Cardiac fibroblast (primary cell): ENCODE measurements at regions not wholly inside any gene's neighbourhood (a gene's known extent, or its start where the extent isn't known, plus 50 kb on each side); places are given as distances from the start of the nearest gene placed in this dataset.

Experiments used
- DNase-seq, 2 donors: peaks; one replicate each; pipeline versions ENCODE4 v3.0.0 to v3.0.0-alpha.2; 2010; ENCODE audit warnings: low read depth in 2 of 2
- H3K4me3 ChIP-seq, 2 donors: replicated peaks in 1 of 2; 1 replicate in 1 of 2; 2 replicates in 1 of 2; pipeline ENCODE4 v1.5.1; 2011; ENCODE audit warnings: low read depth in 2 of 2, low read length in 2 of 2, mild to moderate bottlenecking in 2 of 2, moderate library complexity in 1 of 2
- TF ChIP-seq, protein P1 (sequence below): IDR thresholded peaks from one replicate; pipeline ENCODE4 v1.5.1; 2011; ENCODE audit warnings: low read depth, mild to moderate bottlenecking, low read length, inconsistent platforms

DNA sequence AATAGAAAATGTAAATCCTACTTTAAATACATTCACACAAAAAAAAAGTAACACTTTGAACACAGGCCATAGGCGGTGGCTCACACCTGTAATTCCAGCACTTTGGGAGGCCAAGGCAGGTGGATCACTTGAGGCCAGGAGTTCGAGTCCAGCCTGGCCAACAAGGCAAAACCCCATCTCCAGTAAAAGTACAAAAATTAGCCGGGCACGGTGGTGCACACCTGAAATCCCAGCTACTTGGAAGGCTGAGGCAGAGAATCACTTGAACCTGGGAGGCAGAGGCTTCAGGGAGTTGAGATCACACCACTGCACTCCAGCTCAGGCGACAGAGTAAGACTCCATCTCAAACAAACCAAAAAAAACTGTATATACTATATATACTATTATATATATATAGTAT lies 303.6 kb downstream of the BCL11A start:
- H3K4me3 ChIP-seq: no peak overlapping the region
- TF ChIP-seq, protein P1, sequence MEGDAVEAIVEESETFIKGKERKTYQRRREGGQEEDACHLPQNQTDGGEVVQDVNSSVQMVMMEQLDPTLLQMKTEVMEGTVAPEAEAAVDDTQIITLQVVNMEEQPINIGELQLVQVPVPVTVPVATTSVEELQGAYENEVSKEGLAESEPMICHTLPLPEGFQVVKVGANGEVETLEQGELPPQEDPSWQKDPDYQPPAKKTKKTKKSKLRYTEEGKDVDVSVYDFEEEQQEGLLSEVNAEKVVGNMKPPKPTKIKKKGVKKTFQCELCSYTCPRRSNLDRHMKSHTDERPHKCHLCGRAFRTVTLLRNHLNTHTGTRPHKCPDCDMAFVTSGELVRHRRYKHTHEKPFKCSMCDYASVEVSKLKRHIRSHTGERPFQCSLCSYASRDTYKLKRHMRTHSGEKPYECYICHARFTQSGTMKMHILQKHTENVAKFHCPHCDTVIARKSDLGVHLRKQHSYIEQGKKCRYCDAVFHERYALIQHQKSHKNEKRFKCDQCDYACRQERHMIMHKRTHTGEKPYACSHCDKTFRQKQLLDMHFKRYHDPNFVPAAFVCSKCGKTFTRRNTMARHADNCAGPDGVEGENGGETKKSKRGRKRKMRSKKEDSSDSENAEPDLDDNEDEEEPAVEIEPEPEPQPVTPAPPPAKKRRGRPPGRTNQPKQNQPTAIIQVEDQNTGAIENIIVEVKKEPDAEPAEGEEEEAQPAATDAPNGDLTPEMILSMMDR: no peak
- no peak for DNase-seq

DNA sequence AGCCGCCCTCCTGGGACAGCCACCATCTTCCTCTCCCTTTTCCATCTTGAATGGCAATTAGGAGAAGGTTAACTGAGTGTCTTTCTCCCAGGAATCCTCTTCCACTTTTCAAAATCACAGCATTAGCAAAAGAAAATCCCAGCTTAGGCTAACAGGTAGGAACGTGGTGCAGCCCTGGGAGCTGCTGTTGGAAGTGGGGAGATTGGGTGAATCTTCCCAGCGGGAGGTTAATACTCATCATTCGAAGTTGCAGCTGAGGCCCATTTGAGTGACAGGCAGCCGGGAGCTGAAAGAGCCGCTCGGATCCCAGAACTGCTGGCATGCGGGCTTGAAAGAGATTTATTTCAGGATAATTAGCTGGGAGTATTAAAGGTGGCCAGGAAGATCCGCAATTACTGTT lies 306.0 kb downstream of the BCL11A start:
- no peak overlapping the region for H3K4me3 ChIP-seq
- TF ChIP-seq, protein P1: no peak
- DNase-seq: no peak

DNA sequence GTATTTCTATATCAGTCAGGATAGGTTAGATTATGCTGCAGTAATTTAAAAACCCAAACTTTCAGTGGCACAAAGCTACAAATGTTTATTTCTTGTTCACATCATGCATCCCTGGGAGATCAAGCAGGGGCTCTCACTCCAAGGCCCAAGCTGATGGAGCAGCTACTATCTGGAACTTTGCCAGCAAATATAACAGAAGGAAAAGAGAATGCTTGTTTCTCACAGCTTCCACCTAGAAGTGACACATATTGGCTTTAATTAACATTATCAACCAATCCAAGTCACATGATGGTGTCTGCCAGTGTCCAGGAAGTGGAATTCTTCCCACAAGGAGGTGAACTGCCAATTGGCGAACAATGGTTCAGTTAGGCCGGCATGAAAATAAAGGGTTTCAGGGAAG lies 306.9 kb downstream of the BCL11A start:
- H3K4me3 ChIP-seq: no peak overlapping the region
- no peak for DNase-seq
- TF ChIP-seq, protein P1: no peak

DNA sequence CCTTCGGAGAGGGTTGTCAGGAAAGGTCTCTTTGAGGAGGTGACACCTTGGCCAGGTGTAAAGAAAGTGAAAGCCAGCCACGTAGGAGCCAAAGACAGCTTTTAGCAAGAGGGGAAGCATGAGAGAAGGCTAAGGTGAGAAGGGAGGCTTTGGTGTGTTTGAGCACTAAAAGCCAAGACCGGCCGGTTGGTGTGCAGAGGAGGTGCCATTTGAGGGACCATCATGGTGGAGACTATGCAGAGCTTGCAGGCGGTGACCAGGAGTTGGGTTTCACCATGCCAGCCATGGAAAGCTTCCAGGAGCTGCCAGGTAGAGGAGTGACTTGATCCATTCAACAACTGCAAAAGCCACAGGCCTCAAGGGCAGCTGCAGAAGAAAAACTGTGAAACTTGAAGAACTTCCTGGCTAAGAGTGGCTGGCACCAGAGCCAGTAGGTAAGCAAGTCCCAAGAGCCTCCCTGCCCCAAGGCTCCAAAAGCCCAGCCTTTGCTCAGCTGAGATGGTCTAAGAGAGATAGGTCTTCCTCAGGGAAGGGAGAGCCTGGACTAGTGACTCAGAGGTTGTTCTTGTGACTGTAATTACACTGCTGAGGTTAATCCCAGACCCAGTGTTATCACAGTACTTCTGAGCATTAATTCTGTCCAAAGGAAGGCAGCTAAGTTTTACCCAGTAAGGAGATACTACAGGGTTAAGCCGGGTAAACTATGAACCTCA lies 319.0 kb downstream of the BCL11A start:
- TF ChIP-seq, protein P1: no peak
- no peak for DNase-seq
- no peak overlapping the region for H3K4me3 ChIP-seq

DNA sequence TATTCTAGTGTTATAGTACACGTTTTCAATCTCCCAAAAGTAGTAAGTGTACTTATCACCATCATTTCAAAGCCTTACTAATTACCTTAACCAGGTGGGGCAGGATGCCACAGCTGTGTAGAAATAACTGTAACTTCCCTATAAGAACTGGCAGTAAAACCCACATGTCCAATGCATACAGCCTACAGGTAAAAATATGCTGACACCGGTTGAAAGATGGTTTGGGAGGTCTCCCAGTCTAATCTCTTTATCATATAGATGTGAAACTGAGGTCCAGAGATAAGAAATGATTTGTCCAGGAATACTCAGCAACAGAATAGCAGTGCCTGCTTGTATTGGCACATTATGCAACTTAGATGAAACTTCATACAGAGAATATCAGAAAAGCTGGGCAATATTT lies 322.9 kb downstream of the BCL11A start:
- DNase-seq: no peak
- TF ChIP-seq, protein P1: no peak
- no peak overlapping the region for H3K4me3 ChIP-seq

DNA sequence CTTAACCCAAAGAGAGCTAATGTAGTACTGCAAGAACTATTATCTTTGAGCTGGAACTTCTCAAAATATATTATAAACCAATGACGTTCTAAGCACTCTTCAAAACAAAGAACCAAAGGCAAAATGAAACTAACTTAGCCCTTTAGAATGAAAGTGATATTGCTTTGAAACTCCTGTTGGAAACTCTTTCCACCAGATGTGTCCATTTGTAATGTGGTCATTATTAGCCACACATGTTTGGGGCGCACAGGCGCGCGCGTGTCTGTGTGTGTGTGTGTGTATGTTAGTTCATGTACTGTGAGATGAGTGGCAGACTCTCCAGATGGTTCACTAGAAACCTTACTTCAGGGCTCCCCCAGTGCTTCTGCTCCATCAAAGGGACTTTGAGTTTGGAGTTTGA lies 323.4 kb downstream of the BCL11A start:
- H3K4me3 ChIP-seq: no peak overlapping the region
- TF ChIP-seq, protein P1: no peak
- no peak for DNase-seq

DNA sequence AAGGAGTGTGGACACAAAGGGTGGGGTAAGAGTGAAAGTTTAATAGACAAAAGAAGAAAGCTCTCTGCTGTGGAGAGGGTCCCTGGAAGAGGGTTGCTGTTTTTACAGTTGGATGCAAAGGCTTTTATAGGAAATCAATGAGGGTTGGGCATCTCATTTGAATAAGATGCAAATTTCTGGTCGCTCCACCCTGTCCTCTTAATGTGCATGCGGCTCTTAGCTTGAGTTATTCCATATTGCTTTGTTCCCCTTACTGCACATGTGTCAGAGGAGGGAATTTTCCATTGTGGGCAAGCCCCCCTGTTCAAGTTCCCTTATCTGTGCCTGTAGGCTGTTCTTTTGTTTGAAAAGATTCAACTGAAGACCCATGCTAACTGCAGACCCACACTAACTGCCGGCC lies 326.5 kb downstream of the BCL11A start:
- no peak for DNase-seq
- TF ChIP-seq, protein P1: no peak
- no peak overlapping the region for H3K4me3 ChIP-seq
